Ascending aorta (tissue), 2 donors: ENCODE measurements at regions not wholly inside any gene's neighbourhood (a gene's known extent, or its start where the extent isn't known, plus 50 kb on each side); places are given as distances from the start of the nearest gene placed in this dataset.
A peak's percentile ranks its signal among the peaks of the same experiment; 100 is the strongest.

Source experiments
- DNase-seq, 2 donors: peaks; one replicate each; pipeline ENCODE4 v3.0.0-alpha.2; 2019; ENCODE audit warnings: low spot score in 2 of 2
- H3K27ac ChIP-seq, 2 donors: fragments of 200-600 bp; sonication (generic); one replicate each; pipeline ENCODE4 v1.5.1; 2016 to 2017; ENCODE audit warnings: mild to moderate bottlenecking in 1 of 2
- H3K27me3 ChIP-seq: fragments of 200-600 bp; sonication (generic); one replicate; pipeline ENCODE4 v1.5.1; 2017
- H3K36me3 ChIP-seq, 2 donors: fragments of 200-600 bp; sonication (generic); one replicate each; pipeline ENCODE4 v1.5.1; 2016
- H3K4me1 ChIP-seq, 2 donors: fragments of 200-600 bp; sonication (generic); one replicate each; pipeline ENCODE4 v1.5.1; 2016 to 2017; ENCODE audit warnings: mild to moderate bottlenecking in 1 of 2
- H3K4me3 ChIP-seq, 2 donors: fragments of 200-600 bp; sonication (generic); one replicate each; pipeline ENCODE4 v1.5.1; 2016 to 2017; ENCODE audit warnings: mild to moderate bottlenecking in 1 of 2
- H3K9me3 ChIP-seq, 2 donors: fragments of 200-600 bp; sonication (generic); one replicate each; pipeline ENCODE4 v1.5.1; 2016
- CTCF ChIP-seq, 3 experiments: fragments of 200-600 bp in 2 of 3; fragments of 450-650 bp in 1 of 3; sonication (generic) in 2 of 3; IDR thresholded peaks; one replicate each; pipeline ENCODE4 v1.5.1; 2016 to 2019; ENCODE audit warnings: antibody characterized with exemption in 3 of 3, mild to moderate bottlenecking in 1 of 3, moderate library complexity in 1 of 3
- intact Hi-C: fragments of 100-400 bp; cut with DNase I; formaldehyde crosslinking; loops from one replicate; pipeline ENCODE4 v1.15.1; 2023

GRCh38 chr13:22112956-22113745 lies 442.3 kb downstream of the FGF9 start:
- H3K4me1 ChIP-seq, result peaks cover 3 to 35% of the 10 kb centered on the region in 2 donors
- H3K9me3 ChIP-seq, result no peaks in the 10 kb centered on the region
- H3K36me3 ChIP-seq, result no peaks in the 10 kb centered on the region
- DNase-seq, result no peak
- intact Hi-C loops, result loop anchor here (5.0 to 10.0 kb wide), 2 partner anchors 441 to 508 kb away; partner anchors contain the start of genes FGF9 and MICU2
- H3K27me3 ChIP-seq, result no peaks in the 10 kb centered on the region
- no peak for TF ChIP-seq CTCF (IDR thresholded peaks at IDR 0.05)
- peak overlapping the region in 1 of 2 donors; percentile 32 for H3K27ac ChIP-seq
- no peak overlapping the region for H3K4me3 ChIP-seq

- peak overlapping the region; percentile 46 to 63 for H3K27ac ChIP-seq
- no peaks in the 10 kb centered on the region for H3K9me3 ChIP-seq
- H3K27me3 ChIP-seq, result no peaks in the 10 kb centered on the region
- TF ChIP-seq CTCF (IDR thresholded peaks at IDR 0.05), result no peak
- H3K4me1 ChIP-seq, result peaks cover 3 to 23% of the 10 kb centered on the region in 2 donors
- H3K36me3 ChIP-seq, result no peaks in the 10 kb centered on the region
- intact Hi-C loops, result loop anchor here (2.0 to 10.0 kb wide), 3 partner anchors 84 to 510 kb away; partner anchors contain the start of genes FGF9 and MICU2
- no peak overlapping the region for H3K4me3 ChIP-seq
- no peak for DNase-seq
Measured at GRCh38 chr13:22114630-22115311, 443.9 kb downstream of the FGF9 start.

GRCh38 chr13:22118158-22118557 lies 447.3 kb downstream of the FGF9 start:
- H3K27me3 ChIP-seq, result no peaks in the 10 kb centered on the region
- intact Hi-C loops, result loop anchor here (10.0 kb wide), 1 partner anchor 513 kb away; the partner anchor contains the start of gene MICU2
- no peak for TF ChIP-seq CTCF (IDR thresholded peaks at IDR 0.05)
- H3K36me3 ChIP-seq, result no peaks in the 10 kb centered on the region
- H3K9me3 ChIP-seq, result no peaks in the 10 kb centered on the region
- no peak overlapping the region for H3K27ac ChIP-seq
- no peak overlapping the region for H3K4me3 ChIP-seq
- DNase-seq, result no peak
- H3K4me1 ChIP-seq, result peaks cover 0 to 11% of the 10 kb centered on the region in 2 donors

GRCh38 chr13:22120646-22121045 lies 449.8 kb downstream of the FGF9 start:
- Histone ChIP-seq H3K27ac (no peak overlapping the region), H3K27me3 (no peaks in the 10 kb centered on the region), H3K4me1 (no peaks in the 10 kb centered on the region), H3K4me3 (no peak overlapping the region), H3K36me3 (no peaks in the 10 kb centered on the region), H3K9me3 (no peaks in the 10 kb centered on the region)
- no peak for TF ChIP-seq CTCF (IDR thresholded peaks at IDR 0.05)
- intact Hi-C loops, result no loop called here
- no peak for DNase-seq

GRCh38 chr13:22121146-22121739 lies 450.4 kb downstream of the FGF9 start:
- H3K36me3 ChIP-seq, result no peaks in the 10 kb centered on the region
- intact Hi-C loops, result no loop called here
- DNase-seq, result no peak
- TF ChIP-seq CTCF (IDR thresholded peaks at IDR 0.05), result no peak
- H3K4me3 ChIP-seq, result no peak overlapping the region
- no peaks in the 10 kb centered on the region for H3K27me3 ChIP-seq
- no peak overlapping the region for H3K27ac ChIP-seq
- no peaks in the 10 kb centered on the region for H3K4me1 ChIP-seq
- no peaks in the 10 kb centered on the region for H3K9me3 ChIP-seq
